Fibroblast of lung (primary cell): ENCODE measurements at regions not wholly inside any gene's neighbourhood (a gene's known extent, or its start where the extent isn't known, plus 50 kb on each side); places are given as distances from the start of the nearest gene placed in this dataset.

ENCODE experiments used
- DNase-seq, 2 donors: peaks; one replicate each; pipeline versions ENCODE4 v3.0.0 to v3.0.0-alpha.2; 2010; ENCODE audit warnings: low read depth in 2 of 2
- H2AFZ ChIP-seq: 2 replicates; pipeline ENCODE4 v1.5.1; 2012; ENCODE audit warnings: low read length, control low read depth, inconsistent platforms
- H3K27ac ChIP-seq: 2 replicates; pipeline ENCODE4 v1.5.1; 2011; ENCODE audit warnings: low read length, control low read depth; ENCODE audit not compliant: insufficient read depth
- H3K27me3 ChIP-seq: 2 replicates; pipeline ENCODE4 v1.5.1; 2011; ENCODE audit warnings: mild to moderate bottlenecking, low read length; ENCODE audit not compliant: control insufficient read depth, insufficient read depth
- H3K36me3 ChIP-seq: 2 replicates; pipeline ENCODE4 v1.5.1; 2011; ENCODE audit warnings: low read length; ENCODE audit not compliant: control insufficient read depth, insufficient read depth
- H3K4me1 ChIP-seq: 2 replicates; pipeline ENCODE4 v1.5.1; 2011; ENCODE audit warnings: low read length; ENCODE audit not compliant: control insufficient read depth, insufficient read depth; ENCODE audit errors: extremely low read depth
- H3K4me2 ChIP-seq: 2 replicates; pipeline ENCODE4 v1.5.1; 2011; ENCODE audit warnings: low read length, control low read depth; ENCODE audit not compliant: insufficient read depth; ENCODE audit errors: extremely low read depth
- H3K4me3 ChIP-seq, 4 experiments: fragments of 200-600 bp in 1 of 4; sonication (generic) in 1 of 4; replicated peaks in 1 of 4; 2 replicates each; pipeline ENCODE4 v1.5.1; 2011 to 2016; ENCODE audit warnings: low read length in 4 of 4, low read depth in 3 of 4, mild to moderate bottlenecking in 3 of 4, control low read depth in 2 of 4, inconsistent platforms in 1 of 4, mixed read lengths in 1 of 4; ENCODE audit not compliant: insufficient read depth in 1 of 4; ENCODE audit errors: control extremely low read depth in 1 of 4
- H3K79me2 ChIP-seq: 2 replicates; pipeline ENCODE4 v1.5.1; 2012; ENCODE audit warnings: mild to moderate bottlenecking, low read length, inconsistent platforms; ENCODE audit not compliant: control insufficient read depth, insufficient read depth
- H3K9ac ChIP-seq: 2 replicates; pipeline ENCODE4 v1.5.1; 2011; ENCODE audit warnings: mild to moderate bottlenecking, low read length, control low read depth; ENCODE audit not compliant: insufficient read depth
- H3K9me3 ChIP-seq: 2 replicates; pipeline ENCODE4 v1.5.1; 2012; ENCODE audit warnings: low read depth, low read length; ENCODE audit not compliant: control insufficient read depth, insufficient read depth
- H4K20me1 ChIP-seq: 2 replicates; pipeline ENCODE4 v1.5.1; 2011; ENCODE audit warnings: low read length; ENCODE audit not compliant: control insufficient read depth, insufficient read depth; ENCODE audit errors: extremely low read depth
- CTCF ChIP-seq, 2 donors: IDR thresholded peaks in 1 of 2; conservative IDR thresholded peaks in 1 of 2; 1 replicate in 1 of 2; 2 replicates in 1 of 2; pipeline ENCODE4 v1.5.1; 2011 to 2012; ENCODE audit warnings: low read length in 2 of 2, control low read depth in 1 of 2, inconsistent platforms in 1 of 2, low read depth in 1 of 2, mild to moderate bottlenecking in 1 of 2
- EZH2 ChIP-seq: IDR thresholded peaks from 2 replicates; pipeline ENCODE4 v1.5.1; 2012; ENCODE audit warnings: low read length, control low read depth, mild to moderate bottlenecking; ENCODE audit errors: missing control alignments

DNA sequence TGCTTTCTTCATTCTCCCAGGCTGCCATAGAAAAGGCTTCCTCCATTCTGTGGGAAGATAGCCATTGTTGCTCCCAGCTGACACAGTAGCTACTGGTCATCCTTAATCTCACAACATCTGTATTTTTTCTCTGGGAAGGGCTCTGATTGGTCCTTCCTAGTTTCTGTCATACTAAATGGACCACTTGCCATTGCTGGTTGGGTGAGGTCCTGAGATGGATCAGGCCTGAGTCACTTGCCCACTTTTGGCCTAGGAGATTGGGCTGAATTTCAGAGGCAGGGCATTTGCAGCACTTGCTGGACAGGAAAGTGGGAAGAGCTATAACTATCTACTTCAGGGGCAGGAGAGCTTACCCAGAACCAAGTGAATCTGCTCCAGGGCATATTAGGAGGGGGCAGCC, 106.5 kb upstream of the PROK2 start:
- Histone ChIP-seq H3K27ac (no peak overlapping the region), H3K4me1 (no peaks in the 10 kb centered on the region), H3K4me2 (no peak overlapping the region), H3K27me3 (peaks cover 6% of the 10 kb centered on the region), H3K4me3 (no peak overlapping the region), H3K9ac (no peak overlapping the region), H3K36me3 (no peaks in the 10 kb centered on the region), H2AFZ (no peak overlapping the region), H3K79me2 (no peaks in the 10 kb centered on the region), H3K9me3 (no peaks in the 10 kb centered on the region), H4K20me1 (no peaks in the 10 kb centered on the region)
- DNase-seq: no peak
- TF ChIP-seq CTCF (conservative IDR thresholded peaks at IDR 0.05 in 1 of 2, IDR thresholded peaks at IDR 0.05 in 1 of 2; ENCODE audit: low read depth in 1 of 2, low read length in 2 of 2): no peak
- TF ChIP-seq EZH2: no peak

DNA sequence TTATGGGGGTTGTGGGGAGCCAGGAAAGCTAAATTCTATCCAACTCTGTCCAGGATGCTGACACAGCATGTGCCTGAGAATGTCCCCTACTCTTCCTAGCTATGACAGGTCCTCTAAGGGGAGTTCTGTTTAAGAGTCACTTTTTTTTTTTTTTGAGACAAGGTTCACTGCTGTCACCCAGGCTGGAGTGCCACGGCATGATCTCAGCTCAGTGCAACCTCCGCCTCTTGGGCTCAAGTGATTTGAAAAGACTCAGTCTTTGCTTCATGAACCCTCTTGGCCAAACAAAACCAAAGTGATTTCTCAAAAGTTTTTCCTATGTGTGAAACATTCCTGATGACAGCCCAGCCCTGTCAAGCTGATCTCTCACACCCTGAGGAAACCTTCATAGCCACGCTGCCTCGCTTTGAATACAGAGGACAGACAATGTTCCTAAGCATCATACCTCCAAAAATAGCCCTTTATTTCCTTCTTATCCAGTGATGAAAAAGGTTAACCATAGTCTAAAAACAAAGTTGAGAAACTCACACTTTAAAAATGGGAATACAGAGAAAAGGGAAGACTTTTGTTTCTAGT, 105.5 kb upstream of the PROK2 start:
- H3K36me3 ChIP-seq: no peaks in the 10 kb centered on the region
- no peak overlapping the region for H3K27ac ChIP-seq
- no peak overlapping the region for H3K4me2 ChIP-seq
- H2AFZ ChIP-seq: no peak overlapping the region
- no peak overlapping the region for H3K9ac ChIP-seq
- no peaks in the 10 kb centered on the region for H3K4me1 ChIP-seq
- no peaks in the 10 kb centered on the region for H3K79me2 ChIP-seq
- no peaks in the 10 kb centered on the region for H3K9me3 ChIP-seq
- DNase-seq: no peak
- H3K27me3 ChIP-seq: peaks cover 4% of the 10 kb centered on the region
- no peaks in the 10 kb centered on the region for H4K20me1 ChIP-seq
- TF ChIP-seq EZH2: no peak
- no peak for TF ChIP-seq CTCF (conservative IDR thresholded peaks at IDR 0.05 in 1 of 2, IDR thresholded peaks at IDR 0.05 in 1 of 2; ENCODE audit: low read depth in 1 of 2, low read length in 2 of 2)
- H3K4me3 ChIP-seq: no peak overlapping the region

- Histone ChIP-seq H3K36me3 (no peaks in the 10 kb centered on the region), H3K79me2 (no peaks in the 10 kb centered on the region), H3K27me3 (peaks cover 2% of the 10 kb centered on the region), H4K20me1 (no peaks in the 10 kb centered on the region), H3K4me1 (no peaks in the 10 kb centered on the region), H3K27ac (no peak overlapping the region), H3K4me3 (no peak overlapping the region), H3K4me2 (no peak overlapping the region), H2AFZ (no peak overlapping the region), H3K9me3 (no peaks in the 10 kb centered on the region), H3K9ac (no peak overlapping the region)
- DNase-seq: no peak
- TF ChIP-seq EZH2 (no peak), CTCF (conservative IDR thresholded peaks at IDR 0.05 in 1 of 2, IDR thresholded peaks at IDR 0.05 in 1 of 2; ENCODE audit: low read depth in 1 of 2, low read length in 2 of 2) (no peak)
These were observed 102.3 kb upstream of the PROK2 start for GRCh38 chr3:71887256-71887655.
